CD14-positive monocyte (primary cell): ENCODE measurements at regions not wholly inside any gene's neighbourhood (a gene's known extent, or its start where the extent isn't known, plus 50 kb on each side); places are given as distances from the start of the nearest gene placed in this dataset.

Experiments used
- DNase-seq, 3 donors: peaks; one replicate each; pipeline ENCODE4 v3.0.0-alpha.2; 2011 to 2022
- H2AFZ ChIP-seq: 2 replicates; pipeline ENCODE4 v1.6.0; 2012; ENCODE audit warnings: mild to moderate bottlenecking, low read depth, low read length, inconsistent platforms; ENCODE audit not compliant: insufficient read depth, poor library complexity, severe bottlenecking
- H3K27ac ChIP-seq, 2 donors: 1 replicate in 1 of 2; 2 replicates in 1 of 2; pipeline ENCODE4 v1.5.1; 2012 to 2013; ENCODE audit warnings: low read length in 2 of 2, control low read depth in 1 of 2, inconsistent platforms in 1 of 2, low read depth in 1 of 2, mild to moderate bottlenecking in 1 of 2
- H3K27me3 ChIP-seq, 2 donors: one replicate each; pipeline versions ENCODE4 v1.6.0 to v1.6.1; 2011 to 2013; ENCODE audit warnings: low read length in 2 of 2; ENCODE audit not compliant: control insufficient read depth in 2 of 2, insufficient read depth in 2 of 2
- H3K36me3 ChIP-seq, 2 donors: replicated peaks in 1 of 2; 1 replicate in 1 of 2; 2 replicates in 1 of 2; pipeline versions ENCODE4 v1.5.1 to v1.6.1; 2012 to 2013; ENCODE audit warnings: low read length in 2 of 2, control low read depth in 1 of 2, inconsistent platforms in 1 of 2, mild to moderate bottlenecking in 1 of 2; ENCODE audit not compliant: insufficient read depth in 2 of 2, control insufficient read depth in 1 of 2
- H3K4me1 ChIP-seq, 2 donors: 1 replicate in 1 of 2; 2 replicates in 1 of 2; pipeline versions ENCODE4 v1.5.1 to v1.6.1; 2012 to 2013; ENCODE audit warnings: low read length in 2 of 2, control low read depth in 1 of 2, inconsistent platforms in 1 of 2, mild to moderate bottlenecking in 1 of 2, moderate library complexity in 1 of 2; ENCODE audit not compliant: insufficient read depth in 2 of 2, control insufficient read depth in 1 of 2
- H3K4me2 ChIP-seq: replicated peaks from 2 replicates; pipeline ENCODE3; 2012; ENCODE audit warnings: low read length, moderate library complexity, mild to moderate bottlenecking; ENCODE audit not compliant: poor library complexity, severe bottlenecking; ENCODE audit errors: extremely low read depth
- H3K4me3 ChIP-seq, 3 experiments: fragments of 200-600 bp in 1 of 3; sonication (generic) in 1 of 3; replicated peaks in 1 of 3; 1 replicate in 2 of 3; 2 replicates in 1 of 3; pipeline ENCODE4 v1.5.1; 2011 to 2013; ENCODE audit warnings: low read length in 3 of 3, mild to moderate bottlenecking in 3 of 3, control low read depth in 2 of 3, low read depth in 2 of 3, inconsistent platforms in 1 of 3, moderate library complexity in 1 of 3
- H3K79me2 ChIP-seq: 2 replicates; pipeline ENCODE4 v1.6.0; 2012; ENCODE audit warnings: mild to moderate bottlenecking, control low read depth, inconsistent platforms, low read length, moderate library complexity; ENCODE audit not compliant: insufficient read depth
- H3K9ac ChIP-seq: 2 replicates; pipeline ENCODE4 v1.6.0; 2017; ENCODE audit warnings: low read length, mild to moderate bottlenecking; ENCODE audit not compliant: insufficient read depth, poor library complexity, severe bottlenecking
- H3K9me3 ChIP-seq, 2 donors: replicated peaks in 1 of 2; 1 replicate in 1 of 2; 2 replicates in 1 of 2; pipeline versions ENCODE4 v1.5.1 to v1.6.1; 2012 to 2013; ENCODE audit warnings: low read length in 2 of 2, control low read depth in 1 of 2; ENCODE audit not compliant: control insufficient read depth in 1 of 2, insufficient read depth in 1 of 2
- H4K20me1 ChIP-seq: 2 replicates; pipeline ENCODE4 v1.6.0; 2012; ENCODE audit warnings: mild to moderate bottlenecking, low read length, control low read depth, moderate library complexity; ENCODE audit not compliant: insufficient read depth
- H3K27ac Mint-ChIP-seq, 7 donors: one replicate each; pipeline ENCODE4 v1.8.0; 2020; ENCODE audit warnings: mild to moderate bottlenecking in 7 of 7, mixed read lengths in 7 of 7, moderate library complexity in 6 of 7, inconsistent platforms in 2 of 7
- H3K27me3 Mint-ChIP-seq, 3 donors: one replicate each; pipeline ENCODE4 v1.8.0; 2021 to 2022; ENCODE audit warnings: low read depth in 3 of 3, mild to moderate bottlenecking in 3 of 3, mixed read lengths in 3 of 3, moderate library complexity in 3 of 3, inconsistent platforms in 1 of 3
- H3K36me3 Mint-ChIP-seq, 2 donors: one replicate each; pipeline ENCODE4 v1.8.0; 2020; ENCODE audit warnings: mixed read lengths in 2 of 2, inconsistent platforms in 1 of 2, mild to moderate bottlenecking in 1 of 2
- H3K4me1 Mint-ChIP-seq: one replicate; pipeline ENCODE4 v1.8.0; 2020; ENCODE audit warnings: mild to moderate bottlenecking, mixed read lengths
- H3K4me3 Mint-ChIP-seq, 2 donors: one replicate each; pipeline ENCODE4 v1.8.0; 2020; ENCODE audit warnings: mild to moderate bottlenecking in 2 of 2, mixed read lengths in 2 of 2, moderate library complexity in 1 of 2
- H3K9me3 Mint-ChIP-seq, 7 donors: one replicate each; pipeline ENCODE4 v1.8.0; 2020 to 2022; ENCODE audit warnings: mixed read lengths in 7 of 7, mild to moderate bottlenecking in 6 of 7, moderate library complexity in 6 of 7, inconsistent platforms in 2 of 7
- CTCF ChIP-seq: fragments of 200-600 bp; IDR thresholded peaks from one replicate; pipeline ENCODE4 v1.8.0; 2022; ENCODE audit warnings: antibody characterized with exemption, mild to moderate bottlenecking
- WGBS: methylation state at CpG from one replicate; pipeline ENCODE4 v1.1.5; 2013; ENCODE audit warnings: missing lambda C conversion rate; ENCODE audit not compliant: insufficient coverage; 5-methylcytosine and 5-hydroxymethylcytosine counted together
- intact Hi-C, 2 donors: fragments of 100-400 bp; cut with micrococcal nuclease; formaldehyde crosslinking; loops; one replicate each; pipeline versions ENCODE4 v1.15.0 to v1.15.1; 2023

- Mint-ChIP-seq H3K27me3 (peaks cover 0 to 2% (median 0%) of the 10 kb centered on the region in 3 donors), H3K4me3 (no peak overlapping the region), H3K9me3 (peaks cover 0 to 6% (median 0%) of the 10 kb centered on the region in 7 donors), H3K36me3 (no peaks in the 10 kb centered on the region), H3K27ac (no peak overlapping the region), H3K4me1 (no peaks in the 10 kb centered on the region)
- H3K4me1 ChIP-seq = no peaks in the 10 kb centered on the region
- intact Hi-C loops = no loop called here
- no peak overlapping the region for H3K4me3 ChIP-seq
- no peak overlapping the region for H2AFZ ChIP-seq
- H3K27me3 ChIP-seq = no peaks in the 10 kb centered on the region
- H3K9ac ChIP-seq = no peak overlapping the region
- no peaks in the 10 kb centered on the region for H3K36me3 ChIP-seq
- H4K20me1 ChIP-seq = no peaks in the 10 kb centered on the region
- H3K4me2 ChIP-seq = no peak overlapping the region
- WGBS = no CpG with 5 or more reads among the region's 2 CpGs
- H3K27ac ChIP-seq = no peak overlapping the region
- peaks cover 0 to 5% of the 10 kb centered on the region in 2 donors for H3K9me3 ChIP-seq
- no peaks in the 10 kb centered on the region for H3K79me2 ChIP-seq
- DNase-seq = no peak
- no peak for TF ChIP-seq CTCF
These were observed 115.6 kb downstream of the KDM5D start for GRCh38 chrY:19628926-19629325.

DNA sequence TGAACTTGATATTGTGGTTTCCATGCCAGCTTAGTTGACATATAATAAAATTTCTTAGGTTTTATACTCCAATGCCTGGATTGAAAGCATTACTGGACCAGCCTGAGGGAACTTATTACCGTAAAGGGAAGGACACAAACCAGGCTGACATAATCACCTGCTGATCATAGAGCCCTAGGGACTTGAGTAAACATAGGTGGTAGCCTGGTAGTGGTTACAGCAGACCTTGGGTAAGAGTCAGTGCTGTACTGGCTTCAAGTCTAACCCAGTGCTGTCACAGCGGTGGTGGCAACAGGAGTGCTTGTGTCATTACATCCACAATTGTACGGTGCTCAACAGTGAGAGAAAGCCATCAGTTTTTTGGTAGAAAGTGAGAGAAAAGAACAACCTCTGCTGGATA lies 122.1 kb downstream of the KDM5D start:
- H3K36me3 ChIP-seq = no peaks in the 10 kb centered on the region
- no CpG with 5 or more reads among the region's 3 CpGs for WGBS
- no peak overlapping the region for H3K4me3 Mint-ChIP-seq
- no peaks in the 10 kb centered on the region for H3K36me3 Mint-ChIP-seq
- peaks cover 0 to 4% (median 0%) of the 10 kb centered on the region in 3 donors for H3K27me3 Mint-ChIP-seq
- H3K27ac ChIP-seq = no peak overlapping the region
- no peaks in the 10 kb centered on the region for H3K9me3 ChIP-seq
- no peak overlapping the region for H3K4me2 ChIP-seq
- H2AFZ ChIP-seq = no peak overlapping the region
- H3K27me3 ChIP-seq = no peaks in the 10 kb centered on the region
- no peak overlapping the region for H3K4me3 ChIP-seq
- H3K4me1 Mint-ChIP-seq = no peaks in the 10 kb centered on the region
- no peaks in the 10 kb centered on the region for H3K79me2 ChIP-seq
- TF ChIP-seq CTCF = no peak
- intact Hi-C loops = no loop called here
- no peak overlapping the region for H3K9ac ChIP-seq
- no peaks in the 10 kb centered on the region for H4K20me1 ChIP-seq
- H3K9me3 Mint-ChIP-seq = peaks cover 0 to 2% (median 0%) of the 10 kb centered on the region in 7 donors
- no peaks in the 10 kb centered on the region for H3K4me1 ChIP-seq
- no peak overlapping the region for H3K27ac Mint-ChIP-seq
- no peak for DNase-seq
